Esophagus squamous epithelium (tissue), 4 donors: ENCODE measurements at regions not wholly inside any gene's neighbourhood (a gene's known extent, or its start where the extent isn't known, plus 50 kb on each side); places are given as distances from the start of the nearest gene placed in this dataset.

ENCODE experiments used
- POLR2A ChIP-seq, 4 donors: fragments of 450-650 bp; IDR thresholded peaks; one replicate each; pipeline ENCODE4 v1.6.1; 2017; ENCODE audit warnings: antibody characterized with exemption in 4 of 4, mild to moderate bottlenecking in 4 of 4, moderate library complexity in 3 of 4
- TF ChIP-seq, protein P1 (sequence below), 6 experiments: fragments of 450-650 bp in 4 of 6; fragments of 200-600 bp in 2 of 6; sonication (generic) in 2 of 6; IDR thresholded peaks; one replicate each; pipeline ENCODE4 v1.5.1; 2016 to 2019; ENCODE audit warnings: antibody characterized with exemption in 6 of 6, mild to moderate bottlenecking in 4 of 6, moderate library complexity in 4 of 6

DNA sequence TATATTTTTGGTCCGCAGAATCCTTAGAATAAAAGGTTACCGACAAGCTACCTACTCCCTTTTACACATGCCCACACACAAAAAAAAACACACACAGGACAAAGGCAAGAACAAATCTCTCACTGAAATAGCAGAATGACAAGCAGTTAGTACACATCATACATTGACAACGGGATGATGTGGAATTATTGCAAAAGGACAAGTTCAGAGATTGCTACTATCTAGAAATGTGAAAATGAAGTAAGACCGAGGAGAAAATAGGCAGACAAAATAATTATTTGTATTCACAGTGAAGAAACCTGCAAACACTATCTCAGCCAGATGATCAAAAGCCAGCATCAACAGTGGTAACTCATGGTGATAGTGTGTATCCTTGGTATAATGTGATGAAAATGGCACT, 112.2 kb upstream of the C3orf80 start:
- TF ChIP-seq, protein P1, sequence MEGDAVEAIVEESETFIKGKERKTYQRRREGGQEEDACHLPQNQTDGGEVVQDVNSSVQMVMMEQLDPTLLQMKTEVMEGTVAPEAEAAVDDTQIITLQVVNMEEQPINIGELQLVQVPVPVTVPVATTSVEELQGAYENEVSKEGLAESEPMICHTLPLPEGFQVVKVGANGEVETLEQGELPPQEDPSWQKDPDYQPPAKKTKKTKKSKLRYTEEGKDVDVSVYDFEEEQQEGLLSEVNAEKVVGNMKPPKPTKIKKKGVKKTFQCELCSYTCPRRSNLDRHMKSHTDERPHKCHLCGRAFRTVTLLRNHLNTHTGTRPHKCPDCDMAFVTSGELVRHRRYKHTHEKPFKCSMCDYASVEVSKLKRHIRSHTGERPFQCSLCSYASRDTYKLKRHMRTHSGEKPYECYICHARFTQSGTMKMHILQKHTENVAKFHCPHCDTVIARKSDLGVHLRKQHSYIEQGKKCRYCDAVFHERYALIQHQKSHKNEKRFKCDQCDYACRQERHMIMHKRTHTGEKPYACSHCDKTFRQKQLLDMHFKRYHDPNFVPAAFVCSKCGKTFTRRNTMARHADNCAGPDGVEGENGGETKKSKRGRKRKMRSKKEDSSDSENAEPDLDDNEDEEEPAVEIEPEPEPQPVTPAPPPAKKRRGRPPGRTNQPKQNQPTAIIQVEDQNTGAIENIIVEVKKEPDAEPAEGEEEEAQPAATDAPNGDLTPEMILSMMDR (IDR thresholded peaks at IDR 0.05): no peak
- no peak for TF ChIP-seq POLR2A (IDR thresholded peaks at IDR 0.05)
